Suppressor macrophage treated with lipopolysaccharide for 1 hour (primary cell): ENCODE measurements at regions not wholly inside any gene's neighbourhood (a gene's known extent, or its start where the extent isn't known, plus 50 kb on each side); places are given as distances from the start of the nearest gene placed in this dataset.
A peak's percentile ranks its signal among the peaks of the same experiment; 100 is the strongest.

Source experiments
- DNase-seq, 3 donors: peaks; one replicate each; pipeline ENCODE4 v3.0.0-alpha.2; 2020 to 2022

- DNase-seq, result no peak
These were observed 193.1 kb upstream of the TBX3 start for GRCh38 chr12:114876968-114877680.

GRCh38 chr12:114875313-114875712 lies 191.3 kb upstream of the TBX3 start:
- DNase-seq, result no peak

GRCh38 chr12:114873656-114874055 lies 189.7 kb upstream of the TBX3 start:
- DNase-seq, result no peak

- no peak for DNase-seq
These were observed 185.2 kb upstream of the TBX3 start for GRCh38 chr12:114868995-114869834.

- no peak for DNase-seq
These were observed 182.4 kb upstream of the TBX3 start for GRCh38 chr12:114866331-114866730.

- no peak for DNase-seq
These were observed 181.0 kb upstream of the TBX3 start for GRCh38 chr12:114864837-114865551.

- no peak for DNase-seq
These were observed 179.9 kb upstream of the TBX3 start for GRCh38 chr12:114863911-114864310.

- DNase-seq, result no peak
These were observed 177.0 kb upstream of the TBX3 start for GRCh38 chr12:114860969-114861368.

- DNase-seq, result no peak
These were observed 174.6 kb upstream of the TBX3 start for GRCh38 chr12:114858388-114859146.

- DNase-seq, result no peak
These were observed 171.7 kb upstream of the TBX3 start for GRCh38 chr12:114855678-114856077.

GRCh38 chr12:114852976-114853529 lies 169.1 kb upstream of the TBX3 start:
- DNase-seq, result no peak

- no peak for DNase-seq
These were observed 168.0 kb upstream of the TBX3 start for GRCh38 chr12:114851981-114852380.

GRCh38 chr12:114850661-114851275 lies 166.8 kb upstream of the TBX3 start:
- no peak for DNase-seq

- no peak for DNase-seq
These were observed 164.7 kb upstream of the TBX3 start for GRCh38 chr12:114848666-114849065.

GRCh38 chr12:114847441-114848035 lies 163.6 kb upstream of the TBX3 start:
- no peak for DNase-seq

GRCh38 chr12:114846771-114847170 lies 162.8 kb upstream of the TBX3 start:
- DNase-seq, result no peak

GRCh38 chr12:114841557-114842251 lies 157.7 kb upstream of the TBX3 start:
- no peak for DNase-seq

- no peak for DNase-seq
These were observed 154.5 kb upstream of the TBX3 start for GRCh38 chr12:114838480-114838879.

GRCh38 chr12:114836609-114837008 lies 152.6 kb upstream of the TBX3 start:
- DNase-seq, result peak; percentile 16 to 25 (median 24)

GRCh38 chr12:114835031-114835430 lies 151.1 kb upstream of the TBX3 start:
- peak; percentile 13 to 28 (median 21) for DNase-seq

- DNase-seq, result no peak
These were observed 150.6 kb upstream of the TBX3 start for GRCh38 chr12:114834621-114835020.
